ENCODE measurements at regions not wholly inside any gene's neighbourhood (a gene's known extent, or its start where the extent isn't known, plus 50 kb on each side); places are given as distances from the start of the nearest gene placed in this dataset.
"Not testable (repeated sequence)": the region's sequence is repeated elsewhere in the genome, so short reads cannot be mapped to it uniquely, and the experiment has no call there.

DNA sequence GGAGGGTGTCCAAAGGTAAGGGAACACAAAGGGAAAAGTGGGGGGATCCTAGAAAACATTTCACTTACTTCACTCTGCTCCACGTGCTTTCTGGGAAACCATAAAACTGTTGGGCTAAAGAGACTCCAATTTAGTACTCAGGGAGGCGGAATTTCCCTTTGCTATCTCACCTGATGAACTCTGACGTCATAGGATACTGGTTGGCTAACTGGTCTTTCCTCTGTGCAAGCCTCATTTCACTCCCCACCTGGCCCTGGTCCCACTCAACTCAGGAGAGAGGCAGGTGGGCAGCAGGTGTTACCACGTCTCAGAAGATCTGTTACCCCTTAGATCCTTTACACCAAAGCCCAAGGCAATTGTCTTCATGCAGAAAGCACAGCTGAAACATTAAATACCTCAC, 51.8 kb upstream of the PMAIP1 start:
- DNase-seq = no peak
- ATAC-seq = no peak

DNA sequence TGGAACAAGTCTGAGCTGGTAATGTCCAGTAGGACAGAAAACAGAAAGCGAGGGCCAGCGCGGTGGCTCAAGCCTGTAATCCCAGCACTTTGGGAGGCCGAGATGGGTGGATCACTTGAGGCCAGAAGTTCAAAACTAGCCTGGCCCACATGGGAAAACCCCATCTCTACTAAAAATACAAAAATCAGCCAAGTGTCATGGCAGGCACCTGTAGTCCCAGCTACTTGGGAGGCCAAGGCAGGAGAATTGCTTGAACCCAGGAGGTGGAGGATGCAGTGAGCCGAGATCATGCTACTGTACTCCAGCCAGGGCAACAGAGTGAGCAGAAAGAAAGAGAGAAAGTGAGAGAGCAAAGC, 52.3 kb upstream of the PMAIP1 start:
- ATAC-seq = peak; percentile 34

DNA sequence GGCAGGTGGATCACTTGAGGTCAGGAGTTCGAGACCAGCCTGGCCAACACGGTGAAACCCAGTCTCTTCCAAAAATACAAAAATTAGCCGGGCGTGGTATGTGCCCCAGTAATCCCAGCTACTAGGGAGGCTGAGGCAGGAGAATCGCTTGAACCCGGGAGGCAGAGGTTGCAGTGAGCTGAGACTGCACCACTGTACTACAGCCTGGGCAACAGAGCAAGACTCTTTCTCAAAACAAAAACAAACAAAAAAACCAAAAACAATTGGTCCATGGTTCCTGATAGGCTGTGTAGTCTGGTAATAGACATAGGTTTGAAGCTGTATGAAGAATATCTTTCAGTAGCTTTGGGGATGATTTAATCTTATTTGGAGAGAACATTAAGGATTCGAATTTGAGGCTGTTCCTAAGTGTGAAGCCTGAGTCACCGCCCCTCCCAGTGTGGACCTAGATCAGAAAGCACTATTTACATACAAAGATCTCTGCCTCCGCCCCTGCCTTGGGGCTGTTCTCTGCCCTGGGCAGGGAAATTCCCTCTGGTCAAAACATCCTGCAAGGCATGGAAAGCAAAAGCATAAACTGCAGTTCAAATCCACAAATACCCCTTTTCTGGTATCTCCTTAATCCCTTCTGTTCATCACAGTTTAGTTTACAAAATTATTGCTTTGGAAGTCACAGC, 52.8 kb upstream of the PMAIP1 start:
- DNase-seq = peak; percentile 64

More for the DNA sequence above, 52.3 kb upstream of the PMAIP1 start:
- DNase-seq = not testable (repeated sequence)

DNA sequence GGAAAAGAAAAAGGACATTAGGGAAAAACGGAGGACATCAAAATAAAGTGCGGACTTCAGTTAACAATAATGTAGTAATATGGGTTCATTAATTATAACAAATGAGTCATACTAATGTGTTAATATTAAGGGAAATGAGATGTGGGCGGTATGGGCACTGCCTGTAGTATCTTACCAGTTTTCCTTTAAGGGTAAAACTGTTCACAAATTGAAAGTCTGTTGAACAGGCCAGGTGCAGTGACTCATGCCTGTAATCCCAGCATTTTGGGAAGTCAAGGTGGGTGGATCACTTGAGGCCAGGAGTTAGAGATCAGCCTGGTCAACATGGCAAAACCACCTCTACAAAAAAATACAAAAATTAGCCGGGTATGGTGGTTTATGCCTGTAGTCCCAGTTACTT, 56.8 kb upstream of the PMAIP1 start:
- no peak for DNase-seq
- ATAC-seq = no peak

More for the DNA sequence above, 52.8 kb upstream of the PMAIP1 start:
- peak; percentile 98 for ATAC-seq

DNA sequence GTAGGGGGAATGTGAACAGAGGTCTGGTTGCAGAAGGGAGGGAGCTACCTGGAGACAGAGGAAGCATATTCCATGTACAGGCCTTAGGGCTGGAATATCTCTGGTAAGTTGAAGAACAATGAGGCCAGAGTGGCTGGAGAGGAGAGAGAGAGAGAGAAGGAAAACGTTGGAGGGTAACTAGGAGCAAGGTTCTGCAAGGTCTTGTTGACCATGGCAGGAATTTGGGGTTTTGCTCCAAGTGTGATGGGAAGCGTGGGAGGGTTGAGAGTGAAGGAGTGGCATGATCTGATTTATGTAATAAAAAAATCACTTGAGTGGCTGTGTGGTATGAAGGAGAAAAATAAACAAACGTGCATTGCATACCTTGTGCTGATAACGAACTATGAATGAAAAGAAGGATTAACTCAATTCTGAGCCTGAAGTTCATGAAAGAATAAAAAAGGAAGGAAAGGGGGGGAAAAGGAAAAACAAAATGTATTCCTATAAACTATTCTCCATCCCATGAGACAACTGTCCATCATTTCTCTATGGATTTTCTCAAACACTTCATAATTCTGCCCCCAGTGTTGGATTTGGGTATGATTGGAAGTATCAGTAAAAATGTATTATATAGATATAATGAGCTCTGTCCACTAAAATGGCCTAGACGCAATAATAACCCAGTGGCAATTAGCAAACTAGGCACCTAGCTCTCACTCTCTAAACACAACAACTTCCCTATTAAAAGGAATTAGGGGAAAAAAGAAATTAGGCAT, 59.7 kb upstream of the PMAIP1 start:
- DNase-seq = no peak
- no peak for ATAC-seq

DNA sequence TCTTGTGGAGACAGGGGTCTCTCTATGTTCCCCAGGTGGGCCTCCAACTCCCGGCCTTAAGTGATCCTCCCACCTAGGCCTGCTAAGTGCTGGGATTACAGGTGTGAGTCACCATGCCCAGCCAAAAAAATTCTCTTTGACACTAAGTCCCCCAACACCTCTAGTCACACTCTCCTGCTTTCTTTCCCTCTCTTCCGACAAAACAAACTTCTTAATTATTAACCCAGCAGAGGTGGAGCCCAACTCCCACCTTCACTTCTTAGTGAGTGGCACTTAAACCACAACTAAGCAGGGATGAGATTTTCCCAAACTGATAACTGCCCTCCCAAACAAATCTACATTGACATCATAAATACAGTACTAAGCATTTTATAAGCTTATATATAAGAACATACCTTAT, 60.5 kb upstream of the PMAIP1 start:
- DNase-seq = no peak
- ATAC-seq = no peak

DNA sequence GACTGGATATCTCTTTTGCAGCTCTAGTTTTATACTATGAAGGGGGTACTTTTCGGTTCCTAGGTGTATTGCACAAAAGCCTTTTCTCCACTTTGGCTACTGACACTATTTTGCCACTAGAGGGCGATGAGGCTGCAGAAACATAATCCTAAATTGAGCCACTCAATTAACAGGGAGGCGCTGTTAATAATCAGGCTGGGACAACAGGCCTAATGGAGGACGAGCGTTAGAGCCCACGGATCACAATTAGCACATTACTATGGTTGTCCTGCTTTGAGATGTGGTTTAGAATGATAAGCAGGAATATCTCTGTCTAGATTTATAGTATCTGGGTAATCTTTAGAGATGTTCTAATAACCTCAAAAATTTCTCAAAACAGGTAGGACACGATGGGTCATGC, 62.2 kb upstream of the PMAIP1 start:
- peak; percentile 36 for ATAC-seq
- DNase-seq = peak; percentile 44

DNA sequence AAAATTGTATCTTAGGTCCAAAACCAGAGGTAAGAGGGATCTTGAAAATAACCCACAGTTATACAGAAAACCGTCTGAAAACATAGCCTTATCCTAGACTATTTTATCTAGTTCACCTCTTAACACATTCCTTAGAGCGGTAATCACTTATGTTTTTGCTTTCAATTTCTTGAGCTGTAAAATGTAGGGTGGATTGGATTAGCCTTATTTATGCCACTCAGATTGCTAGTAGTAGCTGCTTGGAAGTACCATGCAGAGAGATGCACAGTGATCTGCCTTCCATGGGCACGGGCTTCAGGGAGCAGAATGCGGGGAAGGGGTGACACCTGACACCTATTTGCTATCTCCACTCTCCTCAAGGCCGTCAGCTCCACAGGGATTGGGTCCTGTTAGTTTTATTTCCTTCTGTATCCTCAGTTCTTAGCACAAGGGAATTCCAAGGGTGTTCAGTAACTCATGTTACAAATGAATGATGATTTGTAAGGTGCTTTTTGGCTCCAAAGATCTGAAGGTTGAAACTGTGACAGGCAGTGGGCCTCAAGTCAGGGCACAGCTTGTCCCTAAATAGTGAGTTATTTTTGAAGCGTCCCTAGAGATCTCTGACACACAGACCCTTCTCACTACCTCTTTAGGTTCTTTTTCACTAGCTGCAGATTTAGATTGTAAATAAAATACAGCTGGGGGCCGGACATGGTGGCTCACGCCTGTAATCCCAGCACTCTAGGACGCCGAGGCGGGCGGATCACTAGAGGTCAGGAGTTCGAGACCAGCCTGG, 64.0 kb upstream of the PMAIP1 start:
- no peak for DNase-seq
- ATAC-seq = no peak

DNA sequence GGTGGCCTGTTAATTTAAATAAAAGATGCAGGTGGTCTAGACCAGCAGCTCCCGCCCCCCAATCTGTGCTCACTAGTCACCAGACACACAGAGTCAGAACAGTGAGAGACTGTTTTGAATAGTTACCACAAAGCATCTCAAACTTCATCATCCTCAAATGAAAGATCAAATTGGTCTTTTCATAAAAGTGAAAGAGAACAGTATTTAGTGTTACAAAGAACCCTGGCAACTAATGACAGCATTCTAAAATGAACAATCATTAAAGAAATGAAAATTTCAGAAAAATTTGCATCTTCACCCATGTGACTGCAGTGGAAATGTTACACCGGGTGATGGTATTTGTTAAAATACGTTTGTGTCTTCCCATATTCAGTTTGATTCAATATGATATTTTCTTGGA, 65.5 kb upstream of the PMAIP1 start:
- no peak for DNase-seq
- ATAC-seq = peak; percentile 21

DNA sequence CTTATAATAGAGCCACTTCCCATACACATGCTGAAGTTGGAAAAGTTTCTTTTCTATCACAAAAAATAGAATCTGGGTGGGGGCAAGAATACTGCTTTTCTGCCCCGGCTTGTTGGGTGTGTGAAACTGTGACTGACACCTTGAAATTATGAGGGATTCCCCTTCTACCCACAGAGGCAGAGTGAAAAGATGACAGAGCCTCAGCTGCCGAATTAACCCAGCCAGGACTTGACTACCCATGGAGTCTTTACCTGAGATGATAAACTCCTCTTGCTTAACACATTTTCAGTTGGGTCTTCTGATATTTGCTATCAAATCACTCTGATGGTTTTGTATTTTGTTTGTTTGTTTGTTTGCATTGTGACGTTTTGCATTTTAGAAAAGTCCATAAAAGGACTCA, 66.0 kb upstream of the PMAIP1 start:
- DNase-seq (peak; percentile 9), ATAC-seq (peak; percentile 81)

DNA sequence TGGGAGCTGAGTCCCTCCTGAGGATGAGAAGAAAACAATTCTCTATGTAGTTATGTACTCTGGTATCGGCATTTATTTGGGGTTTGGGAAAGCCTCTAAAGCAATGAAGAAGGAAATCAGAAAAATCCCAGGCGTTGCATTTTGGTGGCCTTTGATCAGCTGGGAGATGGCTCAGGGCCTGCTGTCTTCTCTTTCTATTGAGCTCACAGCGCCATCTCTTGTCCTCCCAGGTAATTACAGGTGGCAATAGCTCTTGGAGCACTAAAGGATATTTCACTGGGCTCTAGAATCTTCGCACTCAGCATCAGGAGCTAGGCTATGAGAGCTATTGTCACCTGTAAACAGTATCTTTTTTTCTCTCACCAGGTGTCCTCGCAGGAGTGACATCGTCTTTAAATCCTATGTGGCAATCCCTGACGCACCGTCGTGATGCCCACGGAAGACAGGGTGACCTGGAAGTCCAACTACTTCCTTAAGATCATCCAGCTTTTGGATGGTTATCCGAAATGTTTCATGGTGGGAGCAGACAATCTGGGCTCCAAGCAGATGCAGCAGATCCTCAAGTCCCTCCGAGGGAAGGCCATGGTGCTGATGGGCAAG, 76.1 kb upstream of the PMAIP1 start:
- DNase-seq (peak; percentile 60), ATAC-seq (peak; percentile 40)

DNA sequence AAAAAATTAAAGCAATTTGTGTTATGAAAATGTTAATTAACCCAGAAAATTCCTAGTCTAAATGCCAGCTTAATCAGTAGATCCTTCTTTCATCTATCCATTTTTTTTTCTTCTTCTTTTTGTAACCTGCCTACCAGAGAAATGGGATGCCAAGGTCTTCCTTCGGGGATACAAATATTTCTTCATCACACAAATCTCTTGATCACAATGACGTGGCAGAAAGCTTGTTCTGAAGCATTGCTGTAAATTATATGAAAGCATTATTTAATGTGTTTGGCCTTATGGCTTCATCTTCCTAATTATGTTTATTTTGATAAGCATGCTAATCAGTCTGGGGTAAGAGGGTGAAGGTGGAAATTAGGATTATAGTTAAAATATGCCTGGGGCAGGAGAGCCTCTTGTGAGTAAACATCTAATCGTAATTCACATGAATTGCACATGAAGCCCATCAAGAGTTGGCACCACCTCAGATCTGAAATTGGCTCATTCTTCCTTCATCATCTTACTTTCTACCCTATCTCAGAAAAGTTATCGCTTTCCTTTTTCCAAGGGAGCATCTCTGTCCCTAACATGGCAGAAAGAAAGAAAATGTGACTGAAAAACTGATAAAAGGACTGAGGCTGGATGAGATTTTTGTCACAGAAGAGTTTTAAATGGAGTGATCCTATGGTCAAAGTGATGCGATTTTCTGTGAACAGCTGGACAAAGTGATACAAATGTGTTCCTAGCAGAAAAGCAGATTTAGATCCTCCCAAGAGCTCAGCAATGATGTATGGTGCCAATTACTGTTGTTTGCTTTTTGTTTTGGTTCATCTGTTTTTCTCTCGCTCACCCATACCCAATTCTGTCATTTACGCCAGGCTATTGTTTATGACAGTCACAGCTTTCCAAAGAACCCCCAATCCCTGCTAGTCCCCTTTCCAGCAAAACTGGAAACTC, 76.9 kb upstream of the PMAIP1 start:
- DNase-seq (no peak), ATAC-seq (no peak)

DNA sequence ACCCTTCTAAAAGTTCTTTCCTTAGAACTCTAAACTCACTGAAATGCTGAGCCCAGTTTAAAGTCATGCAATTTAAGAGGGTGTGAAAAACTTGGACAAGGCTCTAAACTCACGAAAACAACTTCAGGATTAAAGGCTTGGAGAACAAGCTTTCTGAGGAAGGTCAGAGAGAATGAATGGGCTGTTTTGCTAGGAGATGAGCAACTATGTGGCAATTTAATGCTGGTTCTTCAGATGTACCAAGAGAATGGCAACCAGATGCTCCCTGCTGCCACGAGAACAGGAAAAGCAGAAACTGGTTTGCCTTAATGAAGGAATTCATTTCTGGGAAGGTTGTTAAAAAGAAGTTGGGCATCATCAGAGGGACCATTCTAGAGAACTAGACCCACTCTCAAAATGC, 77.8 kb upstream of the PMAIP1 start:
- ATAC-seq (no peak), DNase-seq (no peak)

DNA sequence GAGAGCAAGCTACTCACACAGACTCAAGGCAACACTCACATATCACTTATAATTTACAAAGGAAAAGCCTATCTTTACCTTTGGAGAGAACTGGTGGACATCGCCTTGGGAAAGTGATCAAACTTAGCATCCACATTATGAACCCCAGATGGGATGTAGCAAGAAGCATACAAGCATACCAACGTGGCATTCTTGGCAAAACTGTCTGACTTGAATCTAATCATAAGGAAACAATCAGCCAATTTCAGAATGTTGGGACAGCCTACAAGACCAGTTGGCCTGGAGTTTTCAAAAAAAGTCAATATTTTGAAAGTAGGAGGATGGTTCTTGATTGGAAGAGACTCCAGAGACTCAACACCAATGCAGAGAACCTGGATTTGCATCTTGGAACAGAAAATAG, 79.1 kb upstream of the PMAIP1 start:
- ATAC-seq = no peak
- DNase-seq = no peak

DNA sequence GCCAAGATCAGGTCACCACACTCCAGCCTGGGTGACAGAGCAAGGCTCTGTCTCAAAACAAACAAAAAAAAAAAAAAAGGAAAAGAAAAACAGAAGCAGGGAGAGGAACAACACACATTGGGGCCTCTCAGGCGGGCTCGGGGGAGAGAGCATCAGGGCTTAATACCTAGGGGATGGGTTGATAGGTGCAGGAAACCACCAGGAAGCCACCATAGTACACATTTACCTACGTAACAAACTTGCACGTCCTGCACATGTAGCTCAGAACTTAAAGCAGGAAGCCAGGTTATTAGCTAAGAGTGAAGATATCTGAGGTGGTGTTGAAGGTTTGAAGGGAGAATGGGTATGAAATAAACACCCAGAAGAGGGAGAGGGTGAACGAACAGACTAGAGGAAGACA, 81.0 kb upstream of the PMAIP1 start:
- ATAC-seq = no peak
- DNase-seq = no peak

DNA sequence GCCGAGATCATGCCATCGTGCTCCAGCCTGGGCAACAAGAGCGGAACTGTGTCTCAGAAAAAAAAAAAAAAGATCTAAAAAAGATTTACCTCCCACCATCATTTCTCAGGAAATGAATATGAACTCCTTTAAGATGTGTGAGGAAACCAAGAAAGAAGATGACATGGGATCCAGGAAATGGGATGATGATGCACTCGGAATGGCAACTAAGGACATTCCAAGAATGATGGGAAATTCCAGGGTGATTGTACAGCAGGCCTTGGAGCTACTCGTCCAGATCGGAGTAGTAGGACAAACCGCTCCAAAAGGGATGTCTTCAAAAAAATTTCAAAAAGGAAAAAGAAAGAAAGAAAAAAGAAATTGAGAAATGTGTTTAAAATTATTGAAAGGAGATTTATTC, 84.9 kb upstream of the PMAIP1 start:
- DNase-seq = no peak
- ATAC-seq = no peak

DNA sequence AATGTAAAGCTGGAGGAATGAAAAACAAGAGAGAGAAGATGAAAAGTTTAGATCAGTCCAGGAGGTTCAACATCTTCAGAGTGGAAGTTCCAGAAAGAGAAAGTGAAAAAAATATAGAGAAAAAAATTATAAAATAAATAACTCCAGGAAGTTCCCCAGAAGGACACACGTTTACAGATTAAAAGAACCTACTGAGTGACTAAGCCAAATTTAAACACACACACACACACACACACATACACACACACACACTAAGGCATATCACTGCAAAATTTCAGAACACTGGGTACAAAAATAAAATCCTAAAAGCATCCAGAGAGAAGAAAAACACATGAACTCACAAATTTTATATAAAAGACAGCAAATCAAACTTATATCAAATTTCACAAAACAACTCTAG, 85.9 kb upstream of the PMAIP1 start:
- ATAC-seq (no peak), DNase-seq (no peak)

DNA sequence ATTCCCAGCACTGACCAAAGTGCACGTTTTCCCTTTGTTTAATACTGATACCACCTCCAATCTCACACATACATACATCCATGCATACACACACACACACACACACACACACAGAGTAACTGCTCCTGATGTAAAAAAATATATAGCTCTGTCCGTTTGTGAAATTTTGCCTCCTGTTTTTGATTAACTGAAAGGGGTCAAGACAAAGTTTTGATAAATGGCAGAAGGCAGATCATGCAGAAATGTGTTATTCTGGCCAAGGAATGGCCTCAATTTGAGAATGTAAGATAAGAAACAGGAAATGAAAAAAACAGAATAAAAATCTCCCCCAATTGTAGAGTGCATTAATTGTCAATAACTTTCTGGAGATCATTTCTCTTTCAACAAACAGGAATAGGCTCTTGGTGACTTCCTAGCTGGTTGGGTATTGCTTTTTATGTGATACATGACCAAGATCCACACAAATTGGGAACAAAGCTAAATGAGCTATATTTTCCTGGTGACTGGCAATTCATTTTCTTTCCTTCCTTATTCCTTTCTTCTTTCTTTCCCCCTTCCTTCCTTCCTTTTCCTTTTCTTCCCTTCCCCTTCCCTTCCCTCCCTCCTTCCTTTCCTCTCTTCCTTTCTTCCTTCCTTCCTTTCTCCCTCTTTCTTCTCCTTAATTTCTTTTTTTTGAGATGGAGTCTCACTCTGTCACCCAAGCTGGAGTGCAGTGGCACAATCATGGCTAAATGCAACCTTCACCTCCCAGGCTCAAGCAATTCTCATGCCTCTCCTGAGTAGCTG, 88.9 kb upstream of the PMAIP1 start:
- no peak for DNase-seq
- ATAC-seq = no peak

DNA sequence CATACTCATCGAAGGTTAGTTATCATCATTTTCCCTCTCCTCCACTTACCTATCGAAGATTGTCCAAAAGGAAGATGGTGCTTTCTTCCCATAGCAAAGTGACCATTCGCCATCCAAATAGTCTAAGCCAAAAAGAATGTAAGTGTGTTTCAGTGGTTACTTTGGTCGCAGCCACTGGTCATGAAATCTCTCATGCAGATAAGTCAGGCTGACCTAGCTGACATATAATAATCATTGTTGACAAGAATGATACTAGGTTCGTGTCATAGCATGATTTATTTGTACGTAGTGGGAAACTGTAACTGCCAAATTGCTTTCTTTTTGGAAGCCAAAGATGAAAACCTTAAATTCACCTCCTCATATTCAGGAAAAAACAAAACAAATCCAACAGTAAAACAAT, 89.6 kb upstream of the PMAIP1 start:
- no peak for ATAC-seq
- no peak for DNase-seq

DNA sequence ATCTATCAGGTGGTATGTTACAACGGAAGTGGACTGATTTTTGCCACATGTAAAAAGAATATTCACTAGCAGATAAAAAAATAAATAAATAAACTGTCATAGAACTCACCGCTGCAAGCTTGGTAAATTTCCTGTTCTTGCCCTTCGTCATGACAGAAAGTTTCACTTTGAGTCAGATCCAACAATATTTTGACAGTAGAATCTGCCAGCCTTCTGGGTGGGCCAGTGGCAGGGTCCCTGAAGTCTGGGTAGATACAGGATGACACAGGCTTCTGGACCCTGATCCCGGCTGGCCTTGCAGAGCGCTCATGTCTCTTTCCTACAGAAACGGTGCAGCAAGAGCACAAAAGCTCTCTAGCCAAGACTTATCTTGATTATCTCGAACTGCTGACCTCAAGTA, 97.8 kb upstream of the PMAIP1 start:
- ATAC-seq (peak; percentile 32), DNase-seq (no peak)

DNA sequence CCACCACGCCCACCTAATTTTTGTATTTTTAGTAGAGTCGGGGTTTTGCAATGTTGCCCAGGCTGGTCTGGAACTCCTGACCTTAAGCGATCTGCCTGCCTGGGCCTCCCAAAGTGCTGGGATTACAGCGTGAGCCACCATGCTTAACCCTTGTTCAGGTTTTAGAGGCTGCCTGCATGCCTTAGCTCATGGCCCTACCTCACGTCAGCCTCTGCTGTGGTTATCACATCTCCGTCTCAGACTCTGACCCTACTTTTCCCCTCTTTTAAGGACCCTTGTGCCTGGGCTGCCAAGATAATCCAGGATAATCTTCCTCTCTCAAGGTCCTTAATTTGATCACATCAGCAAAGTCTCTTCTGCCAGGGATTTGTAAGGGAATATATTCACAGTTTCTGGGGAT, 98.2 kb upstream of the PMAIP1 start:
- ATAC-seq (no peak), DNase-seq (no peak)
